Endothelial cell of hepatic sinusoid (primary cell): ENCODE measurements at regions not wholly inside any gene's neighbourhood (a gene's known extent, or its start where the extent isn't known, plus 50 kb on each side); places are given as distances from the start of the nearest gene placed in this dataset.
"Not testable (repeated sequence)": the region's sequence is repeated elsewhere in the genome, so short reads cannot be mapped to it uniquely, and the experiment has no call there.

Experiments
- in situ Hi-C: cut with HindIII; loops from 2 replicates; pipeline ENCODE4 v1.10.0; 2017; ENCODE audit warnings: low sequenced_read_pairs

GRCh38 chr19:13665125-13665905 lies 99.0 kb upstream of the MRI1 start:
- in situ Hi-C loops = loop anchor here (5.0 kb wide), 1 partner anchor 52 kb away; no protein-coding TSS in a partner anchor

GRCh38 chr19:13652810-13653590 lies 111.3 kb upstream of the MRI1 start:
- in situ Hi-C loops = no loop called here

- in situ Hi-C loops = no loop called here
Observed at GRCh38 chr19:13646758-13647157, 117.6 kb upstream of the MRI1 start.

GRCh38 chr19:13644645-13645044 lies 119.7 kb upstream of the MRI1 start:
- in situ Hi-C loops = no loop called here

GRCh38 chr19:13640611-13641010 lies 123.7 kb upstream of the MRI1 start:
- in situ Hi-C loops = no loop called here

GRCh38 chr19:13639342-13639929 lies 124.9 kb upstream of the MRI1 start:
- in situ Hi-C loops = loop anchor here (5.0 kb wide), 2 partner anchors 68 to 92 kb away; no protein-coding TSS in a partner anchor

GRCh38 chr19:13637664-13638063 lies 126.7 kb upstream of the MRI1 start:
- in situ Hi-C loops = loop anchor here (5.0 kb wide), 2 partner anchors 70 to 90 kb away; no protein-coding TSS in a partner anchor

GRCh38 chr19:13634658-13635057 lies 128.4 kb upstream of the CACNA1A start:
- in situ Hi-C loops = loop anchor here (5.0 kb wide), 2 partner anchors 73 to 87 kb away; no protein-coding TSS in a partner anchor

- in situ Hi-C loops = no loop called here
Observed at GRCh38 chr19:13633522-13633922, 127.2 kb upstream of the CACNA1A start.

GRCh38 chr19:13633109-13633508 lies 126.8 kb upstream of the CACNA1A start:
- in situ Hi-C loops = no loop called here

GRCh38 chr19:13632164-13632563 lies 125.9 kb upstream of the CACNA1A start:
- in situ Hi-C loops = not testable (repeated sequence)

GRCh38 chr19:13629687-13630357 lies 123.5 kb upstream of the CACNA1A start:
- in situ Hi-C loops = no loop called here

GRCh38 chr19:13627531-13627930 lies 121.3 kb upstream of the CACNA1A start:
- in situ Hi-C loops = no loop called here

- in situ Hi-C loops = no loop called here
Observed at GRCh38 chr19:13623716-13624710, 117.7 kb upstream of the CACNA1A start.

GRCh38 chr19:13622766-13623715 lies 116.8 kb upstream of the CACNA1A start:
- in situ Hi-C loops = no loop called here

- in situ Hi-C loops = no loop called here
Observed at GRCh38 chr19:13621413-13621812, 115.1 kb upstream of the CACNA1A start.

GRCh38 chr19:13619203-13619632 lies 112.9 kb upstream of the CACNA1A start:
- in situ Hi-C loops = no loop called here

- in situ Hi-C loops = no loop called here
Observed at GRCh38 chr19:13615890-13616289, 109.6 kb upstream of the CACNA1A start.

- in situ Hi-C loops = no loop called here
Observed at GRCh38 chr19:13613447-13613846, 107.2 kb upstream of the CACNA1A start.
